H9 (cell line): ENCODE measurements at regions not wholly inside any gene's neighbourhood (a gene's known extent, or its start where the extent isn't known, plus 50 kb on each side); places are given as distances from the start of the nearest gene placed in this dataset.

Source experiments
- DNase-seq: peaks from one replicate; pipeline ENCODE4 v3.0.0-alpha.2; 2017
- H2AFZ ChIP-seq: one replicate; pipeline ENCODE4 v1.6.1; 2013; ENCODE audit warnings: mild to moderate bottlenecking, low read length, control low read depth, moderate library complexity
- H2AK5ac ChIP-seq: 2 replicates; pipeline ENCODE4 v1.6.1; 2013; ENCODE audit warnings: low read length, control low read depth, mixed read lengths; ENCODE audit not compliant: insufficient read length
- H2BK120ac ChIP-seq: one replicate; pipeline ENCODE4 v1.6.1; 2013; ENCODE audit warnings: low read depth, mild to moderate bottlenecking, low read length, control low read depth, inconsistent platforms; ENCODE audit not compliant: poor library complexity, severe bottlenecking
- H2BK12ac ChIP-seq: 2 replicates; pipeline ENCODE4 v1.6.1; 2013; ENCODE audit warnings: low read length, control low read depth, mixed read lengths, low read depth; ENCODE audit not compliant: insufficient read length
- H2BK15ac ChIP-seq: 2 replicates; pipeline ENCODE4 v1.6.1; 2013; ENCODE audit warnings: low read depth, low read length, control low read depth
- H2BK20ac ChIP-seq: one replicate; pipeline ENCODE4 v1.6.1; 2013; ENCODE audit warnings: low read depth, mild to moderate bottlenecking, low read length, control low read depth, inconsistent platforms; ENCODE audit not compliant: poor library complexity, severe bottlenecking
- H2BK5ac ChIP-seq: 2 replicates; pipeline ENCODE4 v1.6.1; 2013; ENCODE audit warnings: low read length, control low read depth, mixed read lengths; ENCODE audit not compliant: insufficient read length
- H3K14ac ChIP-seq: 2 replicates; pipeline ENCODE4 v1.6.1; 2013; ENCODE audit warnings: low read length, control low read depth; ENCODE audit not compliant: insufficient read depth
- H3K18ac ChIP-seq: 2 replicates; pipeline ENCODE4 v1.6.1; 2013; ENCODE audit warnings: low read depth, mild to moderate bottlenecking, mixed read lengths, low read length, control low read depth; ENCODE audit not compliant: insufficient read length
- H3K23ac ChIP-seq: 2 replicates; pipeline ENCODE4 v1.6.1; 2013; ENCODE audit warnings: low read length, control low read depth, mixed read lengths, low read depth; ENCODE audit not compliant: insufficient read length
- H3K23me2 ChIP-seq: 2 replicates; pipeline ENCODE4 v1.6.1; 2013; ENCODE audit warnings: low read depth, mild to moderate bottlenecking, mixed read lengths, low read length, control low read depth; ENCODE audit not compliant: insufficient read length, poor library complexity, severe bottlenecking
- H3K27ac ChIP-seq: 2 replicates; pipeline ENCODE4 v1.5.1; 2013; ENCODE audit warnings: low read length, control low read depth, mixed read lengths, low read depth; ENCODE audit not compliant: insufficient read length
- H3K27me3 ChIP-seq: 2 replicates; pipeline ENCODE4 v1.6.1; 2013; ENCODE audit warnings: low read length, control low read depth, inconsistent platforms; ENCODE audit not compliant: insufficient read depth
- H3K4ac ChIP-seq: 2 replicates; pipeline ENCODE4 v1.6.1; 2013; ENCODE audit warnings: low read depth, mild to moderate bottlenecking, control low read depth, inconsistent platforms, low read length, moderate library complexity
- H3K4me1 ChIP-seq: 2 replicates; pipeline ENCODE4 v1.6.1; 2013; ENCODE audit warnings: low read length, control low read depth, inconsistent platforms; ENCODE audit not compliant: insufficient read depth
- H3K4me2 ChIP-seq: 2 replicates; pipeline ENCODE4 v1.6.1; 2013; ENCODE audit warnings: low read length, control low read depth, mixed read lengths; ENCODE audit not compliant: insufficient read length, insufficient read depth
- H3K56ac ChIP-seq: 2 replicates; pipeline ENCODE4 v1.6.1; 2013; ENCODE audit warnings: low read depth, mild to moderate bottlenecking, mixed read lengths, low read length, control low read depth; ENCODE audit not compliant: insufficient read length
- H3K79me1 ChIP-seq: 2 replicates; pipeline ENCODE4 v1.6.1; 2013; ENCODE audit warnings: low read depth, mild to moderate bottlenecking, moderate library complexity, low read length, control low read depth, inconsistent platforms; ENCODE audit not compliant: insufficient read depth, poor library complexity, severe bottlenecking
- H3K79me2 ChIP-seq: 2 replicates; pipeline ENCODE4 v1.6.1; 2013; ENCODE audit warnings: low read length, control low read depth, inconsistent platforms; ENCODE audit not compliant: insufficient read depth
- H3K9ac ChIP-seq: 2 replicates; pipeline ENCODE4 v1.6.1; 2013; ENCODE audit warnings: low read length, control low read depth, mixed read lengths; ENCODE audit not compliant: insufficient read length; ENCODE audit errors: extremely low read depth
- H3K9me3 ChIP-seq: one replicate; pipeline ENCODE4 v1.6.1; 2013; ENCODE audit warnings: low read depth, low read length, inconsistent platforms; ENCODE audit not compliant: control insufficient read depth
- H3T11ph ChIP-seq: one replicate; pipeline ENCODE4 v1.6.1; 2013; ENCODE audit warnings: mild to moderate bottlenecking, low read length, control low read depth, inconsistent platforms
- H4K20me1 ChIP-seq: one replicate; pipeline ENCODE4 v1.6.1; 2013; ENCODE audit not compliant: control insufficient read depth, insufficient read length, insufficient read depth
- H4K5ac ChIP-seq: 2 replicates; pipeline ENCODE4 v1.6.1; 2013; ENCODE audit warnings: low read depth, mild to moderate bottlenecking, mixed read lengths, low read length, control low read depth; ENCODE audit not compliant: insufficient read length
- H4K8ac ChIP-seq: replicated peaks from 2 replicates; pipeline ENCODE4 v1.6.1; 2013; ENCODE audit warnings: low read length, control low read depth, mixed read lengths, low read depth; ENCODE audit not compliant: insufficient read length
- H4K91ac ChIP-seq: 2 replicates; pipeline ENCODE4 v1.6.1; 2013; ENCODE audit warnings: low read depth, mild to moderate bottlenecking, moderate library complexity, mixed read lengths, low read length, control low read depth; ENCODE audit not compliant: insufficient read length
- H3K27ac Mint-ChIP-seq, 3 experiments: 2 replicates in 2 of 3; 3 replicates in 1 of 3; pipeline ENCODE4 v1.8.0; 2020 to 2021; ENCODE audit warnings: mixed read lengths in 3 of 3, mild to moderate bottlenecking in 1 of 3, moderate library complexity in 1 of 3
- H3K27me3 Mint-ChIP-seq: 2 replicates; pipeline ENCODE4 v1.8.0; 2021; ENCODE audit warnings: low read depth, mild to moderate bottlenecking, moderate library complexity, mixed read lengths
- H3K36me3 Mint-ChIP-seq, 3 experiments: 2 replicates in 2 of 3; 3 replicates in 1 of 3; pipeline ENCODE4 v1.8.0; 2020 to 2021; ENCODE audit warnings: low read depth in 3 of 3, mixed read lengths in 3 of 3; ENCODE audit not compliant: insufficient read depth in 1 of 3
- H3K4me1 Mint-ChIP-seq, 2 experiments: 2 replicates each; pipeline ENCODE4 v1.8.0; 2020; ENCODE audit warnings: mixed read lengths in 2 of 2
- H3K4me3 Mint-ChIP-seq, 2 experiments: 2 replicates in 1 of 2; 3 replicates in 1 of 2; pipeline ENCODE4 v1.8.0; 2020 to 2021; ENCODE audit warnings: mild to moderate bottlenecking in 2 of 2, mixed read lengths in 2 of 2, moderate library complexity in 1 of 2
- H3K9me3 Mint-ChIP-seq, 2 experiments: 2 replicates in 1 of 2; 3 replicates in 1 of 2; pipeline ENCODE4 v1.8.0; 2020; ENCODE audit warnings: mild to moderate bottlenecking in 2 of 2, mixed read lengths in 2 of 2, moderate library complexity in 1 of 2
- WGBS: extraction: QIAGEN DNeasy Blood & Tissue Kit; methylation state at CpG from one replicate; pipeline ENCODE4 v1.1.7; 2013; ENCODE audit warnings: missing lambda C conversion rate, low lambda C conversion rate, mixed read lengths; ENCODE audit not compliant: insufficient read length; ENCODE audit errors: extremely low coverage; 5-methylcytosine and 5-hydroxymethylcytosine counted together
- TF ChIP-seq, protein P1 (sequence below): fragments of 200-600 bp; sonication (generic); conservative IDR thresholded peaks from 3 replicates; pipeline ENCODE4 v1.8.0; 2021; ENCODE audit warnings: antibody characterized with exemption, mild to moderate bottlenecking

DNA sequence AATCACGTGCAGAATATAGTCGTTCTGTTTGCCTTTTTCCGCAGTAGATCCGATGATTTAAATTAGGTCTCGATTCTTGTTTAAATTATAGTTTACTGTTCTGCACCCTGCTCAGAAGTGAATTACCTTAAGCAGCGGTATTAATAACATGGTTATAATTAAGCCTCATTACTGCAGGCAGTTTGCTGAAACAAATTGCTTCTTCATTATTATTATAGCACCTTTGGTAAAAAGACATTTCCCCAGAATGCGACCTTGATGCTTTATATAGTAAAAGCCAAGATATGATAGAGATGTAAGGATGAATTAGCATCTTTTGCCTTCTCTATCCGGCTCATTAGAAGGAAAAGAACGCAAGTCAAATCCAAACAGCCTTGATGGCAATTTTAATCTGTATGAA lies 625.2 kb upstream of the CADM1 start:
- Histone ChIP-seq H2AK5ac (no peak overlapping the region), H3K9ac (no peak overlapping the region), H3K79me1 (no peaks in the 10 kb centered on the region), H2BK15ac (no peak overlapping the region), H2BK12ac (no peak overlapping the region), H3K18ac (no peak overlapping the region), H4K20me1 (no peaks in the 10 kb centered on the region), H3K4ac (no peak overlapping the region), H3K23ac (no peak overlapping the region), H4K5ac (no peak overlapping the region), H3K4me1 (no peaks in the 10 kb centered on the region), H3K79me2 (no peaks in the 10 kb centered on the region), H3K27ac (no peak overlapping the region), H3K27me3 (no peaks in the 10 kb centered on the region), H3K9me3 (no peaks in the 10 kb centered on the region), H4K8ac (no peak overlapping the region), H3K4me2 (no peak overlapping the region), H3K14ac (no peak overlapping the region), H3T11ph (no peak overlapping the region), H2BK20ac (no peak overlapping the region), H3K23me2 (no peaks in the 10 kb centered on the region), H3K56ac (no peak overlapping the region), H2BK5ac (no peak overlapping the region), H2AFZ (no peak overlapping the region), H2BK120ac (no peak overlapping the region), H4K91ac (no peak overlapping the region)
- H3K27me3 Mint-ChIP-seq: no peaks in the 10 kb centered on the region; the same call in none of the 2 replicates
- H3K4me1 Mint-ChIP-seq: peaks cover 5 to 6% of the 10 kb centered on the region in 2 experiments; a peak in 1 of 4 replicates
- no peaks in the 10 kb centered on the region for H3K36me3 Mint-ChIP-seq
- no peak for DNase-seq
- H3K9me3 Mint-ChIP-seq: no peaks in the 10 kb centered on the region
- TF ChIP-seq, protein P1, sequence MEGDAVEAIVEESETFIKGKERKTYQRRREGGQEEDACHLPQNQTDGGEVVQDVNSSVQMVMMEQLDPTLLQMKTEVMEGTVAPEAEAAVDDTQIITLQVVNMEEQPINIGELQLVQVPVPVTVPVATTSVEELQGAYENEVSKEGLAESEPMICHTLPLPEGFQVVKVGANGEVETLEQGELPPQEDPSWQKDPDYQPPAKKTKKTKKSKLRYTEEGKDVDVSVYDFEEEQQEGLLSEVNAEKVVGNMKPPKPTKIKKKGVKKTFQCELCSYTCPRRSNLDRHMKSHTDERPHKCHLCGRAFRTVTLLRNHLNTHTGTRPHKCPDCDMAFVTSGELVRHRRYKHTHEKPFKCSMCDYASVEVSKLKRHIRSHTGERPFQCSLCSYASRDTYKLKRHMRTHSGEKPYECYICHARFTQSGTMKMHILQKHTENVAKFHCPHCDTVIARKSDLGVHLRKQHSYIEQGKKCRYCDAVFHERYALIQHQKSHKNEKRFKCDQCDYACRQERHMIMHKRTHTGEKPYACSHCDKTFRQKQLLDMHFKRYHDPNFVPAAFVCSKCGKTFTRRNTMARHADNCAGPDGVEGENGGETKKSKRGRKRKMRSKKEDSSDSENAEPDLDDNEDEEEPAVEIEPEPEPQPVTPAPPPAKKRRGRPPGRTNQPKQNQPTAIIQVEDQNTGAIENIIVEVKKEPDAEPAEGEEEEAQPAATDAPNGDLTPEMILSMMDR: no peak
- no CpG with 5 or more reads among the region's 9 CpGs for WGBS
- no peak overlapping the region for H3K4me3 Mint-ChIP-seq
- H3K27ac Mint-ChIP-seq: no peak overlapping the region
